Spleen (tissue), 11 donors: ENCODE measurements at regions not wholly inside any gene's neighbourhood (a gene's known extent, or its start where the extent isn't known, plus 50 kb on each side); places are given as distances from the start of the nearest gene placed in this dataset.
"Not testable (repeated sequence)": the region's sequence is repeated elsewhere in the genome, so short reads cannot be mapped to it uniquely, and the experiment has no call there.

Experiments used
- DNase-seq: peaks from one replicate; pipeline ENCODE4 v3.0.0-alpha.2; 2020
- H3K27ac ChIP-seq, 8 donors: fragments of 200-600 bp; sonication (generic) in 7 of 8; 1 replicate in 4 of 8; 2 replicates in 4 of 8; pipeline versions ENCODE4 v1.5.0 to v1.8.0; 2016 to 2021; ENCODE audit warnings: inconsistent platforms in 4 of 8, mild to moderate bottlenecking in 4 of 8, moderate library complexity in 1 of 8
- H3K27me3 ChIP-seq, 7 donors: fragments of 200-600 bp; sonication (generic) in 6 of 7; replicated peaks in 1 of 7; 1 replicate in 4 of 7; 2 replicates in 3 of 7; pipeline versions ENCODE4 v1.5.0 to v1.8.0; 2016 to 2021; ENCODE audit warnings: inconsistent platforms in 3 of 7, mild to moderate bottlenecking in 1 of 7
- H3K36me3 ChIP-seq, 6 donors: fragments of 200-600 bp; sonication (generic) in 5 of 6; 1 replicate in 4 of 6; 2 replicates in 2 of 6; pipeline versions ENCODE4 v1.5.0 to v1.8.0; 2016 to 2021; ENCODE audit warnings: inconsistent platforms in 2 of 6
- H3K4me1 ChIP-seq, 6 donors: fragments of 200-600 bp; sonication (generic) in 5 of 6; 1 replicate in 3 of 6; 2 replicates in 3 of 6; pipeline versions ENCODE4 v1.5.0 to v1.8.0; 2016 to 2021; ENCODE audit warnings: inconsistent platforms in 3 of 6
- H3K4me3 ChIP-seq, 8 donors: fragments of 200-600 bp; sonication (generic) in 7 of 8; 1 replicate in 4 of 8; 2 replicates in 4 of 8; pipeline versions ENCODE4 v1.5.0 to v1.8.0; 2016 to 2021; ENCODE audit warnings: inconsistent platforms in 4 of 8, mild to moderate bottlenecking in 4 of 8, moderate library complexity in 2 of 8
- H3K9me3 ChIP-seq, 8 donors: fragments of 200-600 bp; sonication (generic) in 7 of 8; 1 replicate in 4 of 8; 2 replicates in 4 of 8; pipeline versions ENCODE4 v1.5.0 to v1.8.0; 2016 to 2021; ENCODE audit warnings: inconsistent platforms in 4 of 8
- CTCF ChIP-seq, 11 experiments: fragments of 200-600 bp in 7 of 11; fragments of 450-650 bp in 4 of 11; sonication (generic) in 4 of 11; IDR thresholded peaks in 8 of 11; conservative IDR thresholded peaks in 3 of 11; 1 replicate in 7 of 11; 2 replicates in 4 of 11; pipeline versions ENCODE4 v1.4.0 to v1.8.0; 2016 to 2021; ENCODE audit warnings: antibody characterized with exemption in 11 of 11, inconsistent platforms in 4 of 11, mild to moderate bottlenecking in 1 of 11
- POLR2A ChIP-seq, 3 donors: fragments of 450-650 bp; IDR thresholded peaks; one replicate each; pipeline ENCODE4 v1.5.1; 2017; ENCODE audit warnings: antibody characterized with exemption in 3 of 3, mild to moderate bottlenecking in 1 of 3
- POLR2AphosphoS5 ChIP-seq, 3 donors: sonication (generic); formaldehyde crosslinking; IDR thresholded peaks; one replicate each; pipeline ENCODE4 v1.5.1; 2017; ENCODE audit warnings: antibody characterized with exemption in 3 of 3
- WGBS, 5 donors: extraction: QIAGEN DNeasy Blood & Tissue Kit in 3 of 5; methylation state at CpG; one replicate each; pipeline versions ENCODE4 v1.1.5 to v1.1.7; 2013 to 2018; 5-methylcytosine and 5-hydroxymethylcytosine counted together
- intact Hi-C: fragments of 100-400 bp; cut with DNase I; formaldehyde crosslinking; loops from one replicate; pipeline ENCODE4 v1.15.0; 2023; ENCODE audit warnings: low total_unique reads
- donor health status: healthy with polysubstance abuse.
- donor health status: DM: no; HTN: no; CAD: no; lungs with moderate emphysema.
- donor health status: DM: no; HTN: no; CAD: no.
- donor health status: Bipolar disorder and iron deficiency.
- donor health status: healthy.
- donor health status: DM: no; HTN: no; CAD: no.
- donor health status: DM: yes; HTN: yes; CAD: no.

- DNase-seq, H3K4me1 ChIP-seq, H3K36me3 ChIP-seq, H3K9me3 ChIP-seq, H3K27me3 ChIP-seq, H3K27ac ChIP-seq, intact Hi-C loops, H3K4me3 ChIP-seq: not testable (repeated sequence)
- WGBS, 5 donors, result 87 to 93% (median 90%) methylated on average over 4 of the region's 4 CpGs
These were observed 941.9 kb upstream of the ADAMTS5 start for GRCh38 chr21:27908816-27909215.

- H3K27me3 ChIP-seq, H3K36me3 ChIP-seq, intact Hi-C loops, H3K9me3 ChIP-seq, H3K4me3 ChIP-seq, H3K4me1 ChIP-seq, H3K27ac ChIP-seq, DNase-seq: not testable (repeated sequence)
- WGBS, 5 donors, result 71 to 93% (median 82%) methylated on average over 2 of the region's 2 CpGs
These were observed 936.0 kb upstream of the ADAMTS5 start for GRCh38 chr21:27902904-27903303.

- H3K4me3 ChIP-seq, H3K9me3 ChIP-seq, H3K27me3 ChIP-seq, DNase-seq, intact Hi-C loops, H3K36me3 ChIP-seq, H3K4me1 ChIP-seq, H3K27ac ChIP-seq: not testable (repeated sequence)
- WGBS, 5 donors, result 76 to 93% (median 86%) methylated on average over 2 of the region's 3 CpGs
These were observed 926.7 kb upstream of the ADAMTS5 start for GRCh38 chr21:27893619-27894018.

GRCh38 chr21:27891495-27891894 is 924.6 kb upstream of the ADAMTS5 start:
- H3K4me3 ChIP-seq, H3K27me3 ChIP-seq, intact Hi-C loops, H3K27ac ChIP-seq, H3K4me1 ChIP-seq, DNase-seq, H3K9me3 ChIP-seq, H3K36me3 ChIP-seq: not testable (repeated sequence)
- 29 to 43% (median 39%) methylated on average over 4 of the region's 4 CpGs for WGBS, 5 donors

DNA sequence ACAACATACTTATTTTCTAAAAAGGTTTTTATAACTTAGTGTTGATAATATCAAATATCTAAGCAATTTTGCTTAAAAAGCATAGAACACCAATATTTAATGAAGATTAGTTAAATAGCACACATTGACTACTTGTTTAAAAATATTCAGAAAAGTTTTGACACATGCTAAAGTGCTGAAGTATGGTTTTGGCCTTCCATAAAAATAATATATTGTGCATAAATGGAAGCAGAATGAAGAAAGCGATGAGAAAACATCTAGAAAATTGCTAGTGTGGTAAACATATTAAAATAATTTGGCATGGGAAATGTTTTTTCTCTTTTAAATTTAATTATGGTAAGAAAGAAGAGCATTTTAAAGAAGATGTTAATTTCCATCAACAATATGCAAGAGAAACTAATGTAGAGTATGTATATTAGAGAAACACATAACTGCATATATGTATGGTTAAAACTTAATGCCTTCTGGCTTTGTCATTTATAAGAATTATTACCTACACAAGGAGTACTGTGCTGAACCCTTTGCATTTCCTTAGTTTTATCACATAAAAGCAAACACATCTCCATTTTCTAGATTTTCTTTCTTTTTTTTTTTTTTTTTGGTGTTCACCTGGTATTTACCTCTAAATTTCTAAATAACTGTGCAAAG is 921.0 kb upstream of the ADAMTS5 start:
- H3K27ac ChIP-seq, H3K4me3 ChIP-seq, H3K27me3 ChIP-seq, H3K4me1 ChIP-seq, DNase-seq, intact Hi-C loops, H3K36me3 ChIP-seq: not testable (repeated sequence)
- 71 to 87% (median 84%) methylated on average over 1 of the region's 1 CpG for WGBS, 5 donors
- peaks cover 0 to 11% (median 2%) of the 10 kb centered on the region in 8 donors for H3K9me3 ChIP-seq

- Histone ChIP-seq H3K27me3 (no peaks in the 10 kb centered on the region), H3K4me3 (no peak overlapping the region), H3K4me1 (no peaks in the 10 kb centered on the region), H3K27ac (peak overlapping the region in 2 of 8 donors; percentile 28 to 46), H3K36me3 (no peaks in the 10 kb centered on the region), H3K9me3 (peaks cover 0 to 11% (median 2%) of the 10 kb centered on the region in 8 donors)
- intact Hi-C loops, result no loop called here
- DNase-seq, result peak; percentile 62
- TF ChIP-seq POLR2AphosphoS5 (IDR thresholded peaks at IDR 0.05), result no peak
- no peak for TF ChIP-seq POLR2A (IDR thresholded peaks at IDR 0.05)
- no peak for TF ChIP-seq CTCF (IDR thresholded peaks at IDR 0.05 in 8 of 11, conservative IDR thresholded peaks at IDR 0.05 in 3 of 11)
- 93 to 96% (median 94%) methylated on average over 31 of the region's 31 CpGs for WGBS, 5 donors
These were observed 918.4 kb upstream of the ADAMTS5 start for GRCh38 chr21:27885296-27885711.

- DNase-seq, H3K4me1 ChIP-seq, H3K27me3 ChIP-seq, H3K4me3 ChIP-seq, intact Hi-C loops, H3K36me3 ChIP-seq: not testable (repeated sequence)
- 67 to 80% (median 70%) methylated on average over 3 of the region's 3 CpGs for WGBS, 5 donors
- Histone ChIP-seq H3K27ac (peak overlapping the region in 1 of 8 donors; percentile 19), H3K9me3 (peaks cover 0 to 11% (median 2%) of the 10 kb centered on the region in 8 donors)
These were observed 914.4 kb upstream of the ADAMTS5 start for GRCh38 chr21:27881331-27881730.

DNA sequence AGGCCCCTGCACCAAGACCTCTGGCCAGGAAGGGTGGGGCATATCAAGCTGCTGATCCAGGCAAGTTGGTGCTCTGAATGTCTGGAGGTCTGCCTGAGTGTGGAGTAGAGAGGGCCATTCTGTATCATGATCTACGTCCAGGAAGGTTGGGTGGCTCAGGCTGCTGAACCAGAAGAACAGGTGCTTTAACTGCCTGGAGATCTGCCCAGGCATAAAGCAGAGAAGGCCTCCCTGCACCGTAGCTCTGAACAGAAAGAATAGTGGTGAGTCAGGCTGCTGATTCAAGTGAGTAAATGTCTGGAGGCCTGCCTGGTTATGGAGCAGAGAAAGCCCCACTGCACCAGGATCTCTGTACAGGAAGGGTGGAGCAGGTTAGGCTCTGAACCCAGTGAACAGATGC is 905.5 kb upstream of the ADAMTS5 start:
- DNase-seq, H3K4me3 ChIP-seq, H3K4me1 ChIP-seq, H3K27me3 ChIP-seq, H3K27ac ChIP-seq, intact Hi-C loops, H3K36me3 ChIP-seq: not testable (repeated sequence)
- 58 to 82% (median 69%) methylated on average over 2 of the region's 2 CpGs for WGBS, 5 donors
- H3K9me3 ChIP-seq, result peaks cover 0 to 20% (median 13%) of the 10 kb centered on the region in 8 donors

- H3K4me3 ChIP-seq, H3K36me3 ChIP-seq, H3K4me1 ChIP-seq, DNase-seq, H3K27ac ChIP-seq, intact Hi-C loops, H3K27me3 ChIP-seq: not testable (repeated sequence)
- peaks cover 0 to 21% (median 13%) of the 10 kb centered on the region in 8 donors for H3K9me3 ChIP-seq
These were observed 903.9 kb upstream of the ADAMTS5 start for GRCh38 chr21:27870755-27871154.

DNA sequence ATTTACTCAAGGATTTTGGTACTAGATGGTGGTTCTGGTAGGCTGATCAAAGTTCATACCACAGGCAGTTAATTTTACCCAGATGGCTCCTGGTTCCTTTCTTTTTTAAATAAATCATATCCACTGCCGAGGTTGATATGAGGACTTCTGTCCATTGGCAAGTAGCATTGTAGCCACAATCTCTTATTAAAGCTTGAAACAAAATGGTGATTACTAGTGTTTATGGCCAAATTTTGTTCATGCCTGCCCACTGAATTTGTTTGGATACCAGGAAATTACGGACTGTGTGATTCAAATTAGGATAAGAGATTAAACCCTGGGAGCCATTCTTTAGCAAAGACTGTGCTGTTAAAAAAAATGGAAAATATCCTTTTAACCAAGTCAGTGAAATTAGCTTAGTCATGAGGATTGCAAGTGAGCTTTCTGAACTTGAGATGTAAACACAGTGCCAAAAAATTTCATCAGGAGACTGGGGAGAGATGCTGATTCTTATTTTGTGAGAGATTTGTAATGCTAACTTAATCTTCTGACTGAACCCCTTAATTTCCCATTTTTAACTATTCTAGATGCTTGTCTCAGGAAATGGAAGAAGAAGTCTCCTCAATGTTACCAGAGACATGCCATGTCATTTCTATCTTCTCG is 893.5 kb upstream of the ADAMTS5 start:
- H3K4me1 ChIP-seq, DNase-seq, intact Hi-C loops, H3K27ac ChIP-seq, H3K9me3 ChIP-seq, H3K27me3 ChIP-seq, H3K36me3 ChIP-seq, H3K4me3 ChIP-seq: not testable (repeated sequence)
- 52 to 58% (median 57%) methylated on average over 3 of the region's 3 CpGs for WGBS, 5 donors
